HCT116 (cell line): ENCODE measurements at regions not wholly inside any gene's neighbourhood (a gene's known extent, or its start where the extent isn't known, plus 50 kb on each side); places are given as distances from the start of the nearest gene placed in this dataset.

Experiments
- ATAC-seq: fragments of 200-7000 bp; cut with Tn5 transposase; 2 replicates; pipeline ENCODE4 v1.9.1; 2020; ENCODE audit warnings: mild to moderate bottlenecking, moderate library complexity
- BruUV-seq: library from RNA; stranded (reverse); fragments of 400-500 nt; replicated peaks from 2 replicates; lab custom pipeline; 2021; lab: Mats Ljungman, UMichigan
- CTCF ChIA-PET: fragments of 300-600 bp; sonication (Branson Sonifier 250); formaldehyde crosslinking; loops from one replicate; lab custom pipeline; 2021; ENCODE audit warnings: antibody characterized with exemption; lab: Charles Lee
- POLR2A ChIA-PET: fragments of 300-600, 350-600 bp; sonication (Branson Sonifier 250); formaldehyde crosslinking; loops from one replicate; lab custom pipeline; 2021; ENCODE audit warnings: antibody characterized with exemption; lab: Charles Lee
- RAD21 ChIA-PET, 2 experiments: fragments of 300-600 bp; sonication (Branson Sonifier 250); formaldehyde crosslinking; loops; one replicate each; lab custom pipeline; 2023; ENCODE audit warnings: low total read pairs in 2 of 2; ENCODE audit not compliant: uncharacterized antibody in 2 of 2, unreplicated experiment in 2 of 2, low non-redundant PET in 1 of 2; lab: Charles Lee
- DNase-seq: peaks from one replicate; pipeline ENCODE4 v3.0.0-alpha.2; 2010; ENCODE audit warnings: low read depth, low spot score
- H2AFZ ChIP-seq: fragments of 200-600 bp; shearing (Covaris generic), sonication (generic); 2 replicates; pipeline ENCODE4 v1.6.1; 2017; ENCODE audit warnings: low read depth, mixed run types, mixed read lengths, antibody characterized with exemption, low read length; ENCODE audit not compliant: poor library complexity, severe bottlenecking
- H3K27ac ChIP-seq: 2 replicates; pipeline ENCODE4 v1.5.1; 2012; ENCODE audit warnings: low read depth, low read length
- H3K27me3 ChIP-seq: fragments of 200-600 bp; sonication (generic); 2 replicates; pipeline ENCODE4 v1.6.1; 2016; ENCODE audit warnings: mixed run types, low read length, mixed read lengths; ENCODE audit not compliant: insufficient read depth
- H3K36me3 ChIP-seq, 2 experiments: fragments of 200-500 bp in 1 of 2; fragments of 200-600 bp in 1 of 2; sonication (Bioruptor generic) in 1 of 2; sonication (generic) in 1 of 2; 2 replicates each; pipeline versions ENCODE4 v1.5.1 to v1.6.1; 2014 to 2016; ENCODE audit warnings: low read length in 2 of 2, inconsistent platforms in 1 of 2, mixed read lengths in 1 of 2, mixed run types in 1 of 2; ENCODE audit not compliant: insufficient read depth in 2 of 2, control insufficient read depth in 1 of 2
- H3K4me1 ChIP-seq, 2 experiments: fragments of 200-600 bp in 1 of 2; sonication (generic) in 1 of 2; 2 replicates each; pipeline versions ENCODE4 v1.5.1 to v1.6.1; 2012 to 2017; ENCODE audit warnings: low read length in 2 of 2, inconsistent platforms in 1 of 2, mild to moderate bottlenecking in 1 of 2, mixed read lengths in 1 of 2, mixed run types in 1 of 2, moderate library complexity in 1 of 2; ENCODE audit not compliant: insufficient read depth in 2 of 2, control insufficient read depth in 1 of 2
- H3K4me2 ChIP-seq: fragments of 200-600 bp; sonication (generic); 2 replicates; pipeline ENCODE4 v1.6.1; 2017; ENCODE audit warnings: mixed run types, low read length, mixed read lengths
- H3K4me3 ChIP-seq, 2 experiments: fragments of 200-600 bp in 1 of 2; sonication (generic) in 1 of 2; replicated peaks in 1 of 2; 2 replicates each; pipeline ENCODE4 v1.5.1; 2011 to 2016; ENCODE audit warnings: low read length in 2 of 2, control low read depth in 1 of 2, low read depth in 1 of 2, mild to moderate bottlenecking in 1 of 2, mixed read lengths in 1 of 2, mixed run types in 1 of 2
- H3K79me2 ChIP-seq: fragments of 200-600 bp; sonication (generic); 2 replicates; pipeline ENCODE4 v1.6.1; 2017; ENCODE audit warnings: mild to moderate bottlenecking, mixed run types, low read length, moderate library complexity, mixed read lengths; ENCODE audit not compliant: insufficient read depth
- H3K9ac ChIP-seq: fragments of 200-600 bp; sonication (generic); 2 replicates; pipeline ENCODE4 v1.6.1; 2016; ENCODE audit warnings: low read length, mixed read lengths
- H3K9me2 ChIP-seq: fragments of 200-600 bp; sonication (generic), shearing (Covaris generic); 2 replicates; pipeline ENCODE4 v1.6.1; 2017; ENCODE audit warnings: mixed run types, mild to moderate bottlenecking, moderate library complexity; ENCODE audit not compliant: insufficient read depth
- H3K9me3 ChIP-seq, 2 experiments: fragments of 200-500 bp in 1 of 2; fragments of 200-600 bp in 1 of 2; sonication (Bioruptor generic) in 1 of 2; sonication (generic) in 1 of 2; 2 replicates each; pipeline ENCODE4 v1.6.1; 2014 to 2017; ENCODE audit warnings: low read length in 2 of 2, mixed read lengths in 2 of 2, inconsistent platforms in 1 of 2, low read depth in 1 of 2, mild to moderate bottlenecking in 1 of 2, mixed run types in 1 of 2, moderate library complexity in 1 of 2; ENCODE audit not compliant: control insufficient read depth in 1 of 2, insufficient read depth in 1 of 2
- H4K20me1 ChIP-seq: fragments of 200-600 bp; sonication (generic), shearing (Covaris generic); 2 replicates; pipeline ENCODE4 v1.6.1; 2017; ENCODE audit warnings: mixed run types, mild to moderate bottlenecking, moderate library complexity; ENCODE audit not compliant: insufficient read depth
- ATF3 ChIP-seq: IDR thresholded peaks from 2 replicates; pipeline ENCODE4 v1.6.1; 2012
- CBX3 ChIP-seq: IDR thresholded peaks from 2 replicates; pipeline ENCODE4 v1.6.1; 2012; ENCODE audit warnings: low read depth
- CEBPB ChIP-seq: IDR thresholded peaks from 2 replicates; pipeline ENCODE4 v1.6.1; 2012; ENCODE audit warnings: low read depth
- CTCF ChIP-seq, 3 experiments: fragments of 200-600 bp in 1 of 3; sonication (generic) in 1 of 3; IDR thresholded peaks in 2 of 3; conservative IDR thresholded peaks in 1 of 3; 2 replicates each; pipeline ENCODE4 v1.5.1; 2012 to 2017; ENCODE audit warnings: low read depth in 2 of 3, low read length in 2 of 3, antibody characterized with exemption in 1 of 3, borderline replicate concordance in 1 of 3, control low read depth in 1 of 3, mild to moderate bottlenecking in 1 of 3, mixed read lengths in 1 of 3, mixed run types in 1 of 3, moderate library complexity in 1 of 3; ENCODE audit not compliant: insufficient read depth in 1 of 3
- EGR1 ChIP-seq: IDR thresholded peaks from 2 replicates; pipeline ENCODE4 v1.6.1; 2012; ENCODE audit warnings: low read depth
- ELF1 ChIP-seq: IDR thresholded peaks from 2 replicates; pipeline ENCODE4 v1.6.1; 2012; ENCODE audit warnings: low read depth, borderline replicate concordance
- EZH2 ChIP-seq: fragments of 200-600 bp; sonication (generic); IDR thresholded peaks from 2 replicates; pipeline ENCODE4 v1.6.1; 2017; ENCODE audit warnings: antibody characterized with exemption, mixed run types
- EZH2phosphoT487 ChIP-seq: fragments of 200-600 bp; IDR thresholded peaks from 2 replicates; pipeline ENCODE4 v1.6.1; 2018; ENCODE audit warnings: antibody characterized with exemption, borderline replicate concordance
- JUND ChIP-seq: IDR thresholded peaks from 2 replicates; pipeline ENCODE4 v1.6.1; 2012
- MAX ChIP-seq: IDR thresholded peaks from 2 replicates; pipeline ENCODE4 v1.6.1; 2012
- POLR2A ChIP-seq: IDR thresholded peaks from 2 replicates; pipeline ENCODE4 v1.7.0; 2011; ENCODE audit warnings: borderline replicate concordance; ENCODE audit not compliant: insufficient read depth, insufficient read length; ENCODE audit errors: extremely low read depth
- POLR2AphosphoS5 ChIP-seq: IDR thresholded peaks from 2 replicates; pipeline ENCODE4 v1.6.1; 2011; ENCODE audit warnings: mild to moderate bottlenecking, low read depth, low read length, moderate library complexity
- SIN3A ChIP-seq: IDR thresholded peaks from 2 replicates; pipeline ENCODE4 v1.6.1; 2012; ENCODE audit warnings: low read depth
- SRF ChIP-seq: IDR thresholded peaks from 2 replicates; pipeline ENCODE4 v1.6.1; 2012; ENCODE audit warnings: low read depth
- TCF7L2 ChIP-seq: IDR thresholded peaks from 2 replicates; pipeline ENCODE4 v1.7.0; 2011; ENCODE audit warnings: borderline replicate concordance, inconsistent platforms; ENCODE audit not compliant: insufficient read depth, insufficient read length; ENCODE audit errors: extremely low read depth
- YY1 ChIP-seq: IDR thresholded peaks from 2 replicates; pipeline ENCODE4 v1.6.1; 2011; ENCODE audit warnings: low read length, low read depth, moderate library complexity, mild to moderate bottlenecking; ENCODE audit not compliant: insufficient replicate concordance; ENCODE audit errors: extremely low read depth
- ZBTB33 ChIP-seq: IDR thresholded peaks from 2 replicates; pipeline ENCODE4 v1.6.1; 2011; ENCODE audit warnings: mild to moderate bottlenecking, low read length, moderate library complexity; ENCODE audit not compliant: insufficient replicate concordance; ENCODE audit errors: extremely low read depth
- ZFX ChIP-seq: fragments of 450-650 bp; IDR thresholded peaks from 2 replicates; pipeline ENCODE4 v1.6.1; 2017
- ZNF274 ChIP-seq: fragments of 200-500 bp; sonication (Bioruptor generic); IDR thresholded peaks from 2 replicates; pipeline ENCODE4 v1.6.1; 2014; ENCODE audit warnings: mild to moderate bottlenecking, low read depth, low read length, inconsistent platforms
- intact Hi-C: fragments of 100-400 bp; cut with micrococcal nuclease; formaldehyde crosslinking; loops from 2 replicates; pipeline ENCODE4 v1.10.0; 2022

- no peak for ATAC-seq
- RAD21 ChIA-PET = no interaction called here
- no peak overlapping the region for H3K27ac ChIP-seq
- POLR2A ChIA-PET = no interaction called here
- CTCF ChIA-PET = no interaction called here
- no TSS peak for BruUV-seq
- H3K9me3 ChIP-seq = no peaks in the 10 kb centered on the region
- no peaks in the 10 kb centered on the region for H3K36me3 ChIP-seq
- H4K20me1 ChIP-seq = no peaks in the 10 kb centered on the region
- H2AFZ ChIP-seq = no peak overlapping the region
- H3K4me3 ChIP-seq = no peak overlapping the region
- H3K9ac ChIP-seq = no peak overlapping the region
- H3K4me2 ChIP-seq = no peak overlapping the region
- no peak for DNase-seq
- no peaks in the 10 kb centered on the region for H3K9me2 ChIP-seq
- TF ChIP-seq ELF1 = no peak
- TF ChIP-seq CTCF (IDR thresholded peaks at IDR 0.05 in 2 of 3, conservative IDR thresholded peaks at IDR 0.05 in 1 of 3; ENCODE audit: borderline replicate concordance in 1 of 3, insufficient read depth in 1 of 3, low read depth in 2 of 3, low read length in 2 of 3) = no peak
- no peak for TF ChIP-seq EGR1
- TF ChIP-seq CBX3 = no peak
- TF ChIP-seq JUND = no peak
- TF ChIP-seq CEBPB = no peak
- no peak for TF ChIP-seq ZFX
- H3K79me2 ChIP-seq = no peaks in the 10 kb centered on the region
- intact Hi-C loops = no loop called here
- H3K4me1 ChIP-seq = no peaks in the 10 kb centered on the region
- H3K27me3 ChIP-seq = peaks cover 22% of the 10 kb centered on the region
These were observed 192.6 kb upstream of the LHX5 start for GRCh38 chr12:113664224-113664681.

GRCh38 chr12:113663396-113663795 is 191.7 kb upstream of the LHX5 start:
- Histone ChIP-seq H3K9me3 (no peaks in the 10 kb centered on the region), H3K9ac (no peak overlapping the region), H3K4me1 (no peaks in the 10 kb centered on the region), H3K27me3 (peaks cover 19% of the 10 kb centered on the region), H3K4me2 (no peak overlapping the region), H3K79me2 (no peaks in the 10 kb centered on the region), H4K20me1 (no peaks in the 10 kb centered on the region), H3K36me3 (no peaks in the 10 kb centered on the region), H3K27ac (no peak overlapping the region), H2AFZ (no peak overlapping the region), H3K9me2 (no peaks in the 10 kb centered on the region), H3K4me3 (no peak overlapping the region)
- RAD21 ChIA-PET = no interaction called here
- intact Hi-C loops = no loop called here
- CTCF ChIA-PET = no interaction called here
- DNase-seq = no peak
- TF ChIP-seq EZH2 (no peak), SRF (no peak), POLR2A (no peak), CBX3 (no peak), SIN3A (no peak), CEBPB (no peak), POLR2AphosphoS5 (no peak), ATF3 (no peak), ZFX (no peak), MAX (no peak), EGR1 (no peak), YY1 (no peak), ZNF274 (no peak), ZBTB33 (no peak), EZH2phosphoT487 (no peak), TCF7L2 (no peak)
- no peak for ATAC-seq
- BruUV-seq = no TSS peak
- POLR2A ChIA-PET = no interaction called here
